ENCODE measurements at regions not wholly inside any gene's neighbourhood (a gene's known extent, or its start where the extent isn't known, plus 50 kb on each side); places are given as distances from the start of the nearest gene placed in this dataset.

GRCh38 chr9:61674465-61674864 is 484.6 kb downstream of the SPATA31A7 start:
- Mint-ChIP-seq H3K27me3 (ENCODE audit: insufficient read depth, low read depth, poor library complexity) (peaks cover 7% of the 10 kb centered on the region), H3K9me3 (peaks cover 88% of the 10 kb centered on the region), H3K36me3 (ENCODE audit: low read depth) (peaks cover 38% of the 10 kb centered on the region), H3K27ac (no peak overlapping the region), H3K4me3 (no peak overlapping the region), H3K4me1 (no peaks in the 10 kb centered on the region)
- Histone ChIP-seq H3K4me1 (ENCODE audit: insufficient read depth) (no peaks in the 10 kb centered on the region), H2AFZ (no peak overlapping the region), H3K9me2 (ENCODE audit: insufficient read depth) (no peaks in the 10 kb centered on the region), H3K4me3 (no peak overlapping the region), H3K27me3 (ENCODE audit: insufficient read depth) (no peaks in the 10 kb centered on the region), H3K36me3 (ENCODE audit: insufficient read depth) (peaks cover 7% of the 10 kb centered on the region; the same call in 1 of the 2 replicates), H3K4me2 (no peak overlapping the region), H3F3A (replicated peaks; ENCODE audit: low read depth) (no peaks in the 10 kb centered on the region), H3K27ac (ENCODE audit: low read depth) (no peak overlapping the region), H3K79me2 (replicated peaks; ENCODE audit: insufficient read depth) (no peaks in the 10 kb centered on the region), H4K20me1 (replicated peaks; ENCODE audit: insufficient read depth) (no peaks in the 10 kb centered on the region)
- ATAC-seq (no peak), DNase-seq (ENCODE audit: low spot score) (no peak)
- no peak for TF ChIP-seq ETS1 (IDR thresholded peaks at IDR 0.05)
- TF ChIP-seq STAT1 (IDR thresholded peaks at IDR 0.05; ENCODE audit: unreplicated experiment): no peak
- TF ChIP-seq EZH2 (IDR thresholded peaks at IDR 0.05; ENCODE audit: low read depth, unreplicated experiment): no peak
- TF ChIP-seq ZNF462 (CRISPR knock-in tag; IDR thresholded peaks at IDR 0.05): no peak
- TF ChIP-seq, protein P1, sequence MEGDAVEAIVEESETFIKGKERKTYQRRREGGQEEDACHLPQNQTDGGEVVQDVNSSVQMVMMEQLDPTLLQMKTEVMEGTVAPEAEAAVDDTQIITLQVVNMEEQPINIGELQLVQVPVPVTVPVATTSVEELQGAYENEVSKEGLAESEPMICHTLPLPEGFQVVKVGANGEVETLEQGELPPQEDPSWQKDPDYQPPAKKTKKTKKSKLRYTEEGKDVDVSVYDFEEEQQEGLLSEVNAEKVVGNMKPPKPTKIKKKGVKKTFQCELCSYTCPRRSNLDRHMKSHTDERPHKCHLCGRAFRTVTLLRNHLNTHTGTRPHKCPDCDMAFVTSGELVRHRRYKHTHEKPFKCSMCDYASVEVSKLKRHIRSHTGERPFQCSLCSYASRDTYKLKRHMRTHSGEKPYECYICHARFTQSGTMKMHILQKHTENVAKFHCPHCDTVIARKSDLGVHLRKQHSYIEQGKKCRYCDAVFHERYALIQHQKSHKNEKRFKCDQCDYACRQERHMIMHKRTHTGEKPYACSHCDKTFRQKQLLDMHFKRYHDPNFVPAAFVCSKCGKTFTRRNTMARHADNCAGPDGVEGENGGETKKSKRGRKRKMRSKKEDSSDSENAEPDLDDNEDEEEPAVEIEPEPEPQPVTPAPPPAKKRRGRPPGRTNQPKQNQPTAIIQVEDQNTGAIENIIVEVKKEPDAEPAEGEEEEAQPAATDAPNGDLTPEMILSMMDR (conservative IDR thresholded peaks at IDR 0.05; ENCODE audit: low read depth in 2 of 2): no peak
- TF ChIP-seq ZNF114 (CRISPR knock-in tag; IDR thresholded peaks at IDR 0.05): no peak
- no peak for TF ChIP-seq CREB1 (CRISPR knock-in tag; IDR thresholded peaks at IDR 0.05; ENCODE audit: low read depth)
- no peak for TF ChIP-seq JUNB (IDR thresholded peaks at IDR 0.05; ENCODE audit: unreplicated experiment)
- TF ChIP-seq, protein P2, sequence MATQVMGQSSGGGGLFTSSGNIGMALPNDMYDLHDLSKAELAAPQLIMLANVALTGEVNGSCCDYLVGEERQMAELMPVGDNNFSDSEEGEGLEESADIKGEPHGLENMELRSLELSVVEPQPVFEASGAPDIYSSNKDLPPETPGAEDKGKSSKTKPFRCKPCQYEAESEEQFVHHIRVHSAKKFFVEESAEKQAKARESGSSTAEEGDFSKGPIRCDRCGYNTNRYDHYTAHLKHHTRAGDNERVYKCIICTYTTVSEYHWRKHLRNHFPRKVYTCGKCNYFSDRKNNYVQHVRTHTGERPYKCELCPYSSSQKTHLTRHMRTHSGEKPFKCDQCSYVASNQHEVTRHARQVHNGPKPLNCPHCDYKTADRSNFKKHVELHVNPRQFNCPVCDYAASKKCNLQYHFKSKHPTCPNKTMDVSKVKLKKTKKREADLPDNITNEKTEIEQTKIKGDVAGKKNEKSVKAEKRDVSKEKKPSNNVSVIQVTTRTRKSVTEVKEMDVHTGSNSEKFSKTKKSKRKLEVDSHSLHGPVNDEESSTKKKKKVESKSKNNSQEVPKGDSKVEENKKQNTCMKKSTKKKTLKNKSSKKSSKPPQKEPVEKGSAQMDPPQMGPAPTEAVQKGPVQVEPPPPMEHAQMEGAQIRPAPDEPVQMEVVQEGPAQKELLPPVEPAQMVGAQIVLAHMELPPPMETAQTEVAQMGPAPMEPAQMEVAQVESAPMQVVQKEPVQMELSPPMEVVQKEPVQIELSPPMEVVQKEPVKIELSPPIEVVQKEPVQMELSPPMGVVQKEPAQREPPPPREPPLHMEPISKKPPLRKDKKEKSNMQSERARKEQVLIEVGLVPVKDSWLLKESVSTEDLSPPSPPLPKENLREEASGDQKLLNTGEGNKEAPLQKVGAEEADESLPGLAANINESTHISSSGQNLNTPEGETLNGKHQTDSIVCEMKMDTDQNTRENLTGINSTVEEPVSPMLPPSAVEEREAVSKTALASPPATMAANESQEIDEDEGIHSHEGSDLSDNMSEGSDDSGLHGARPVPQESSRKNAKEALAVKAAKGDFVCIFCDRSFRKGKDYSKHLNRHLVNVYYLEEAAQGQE (IDR thresholded peaks at IDR 0.05; ENCODE audit: unreplicated experiment): no peak
- TF ChIP-seq NANOG (IDR thresholded peaks at IDR 0.05; ENCODE audit: borderline replicate concordance): no peak
- no peak for TF ChIP-seq ZNF331 (CRISPR knock-in tag; IDR thresholded peaks at IDR 0.05; ENCODE audit: low read depth)
- TF ChIP-seq EZH2phosphoT487 (IDR thresholded peaks at IDR 0.05; ENCODE audit: unreplicated experiment): no peak
- TF ChIP-seq POLR2AphosphoS5 (IDR thresholded peaks at IDR 0.05; ENCODE audit: low read depth): no peak

Measured in GM23338 (cell line).